TTC549 (cell line): ENCODE measurements at regions not wholly inside any gene's neighbourhood (a gene's known extent, or its start where the extent isn't known, plus 50 kb on each side); places are given as distances from the start of the nearest gene placed in this dataset.
"Not testable (repeated sequence)": the region's sequence is repeated elsewhere in the genome, so short reads cannot be mapped to it uniquely, and the experiment has no call there.

Experiments used
- FAIRE-seq: peaks from 2 replicates; lab custom pipeline; 2012; peaks lifted over from hg19 to GRCh38; lab: Jason Lieb, UNC

- FAIRE-seq, result no peak
Measured at GRCh38 chr17:70739065-70739464, 569.7 kb downstream of the KCNJ2 start.

DNA sequence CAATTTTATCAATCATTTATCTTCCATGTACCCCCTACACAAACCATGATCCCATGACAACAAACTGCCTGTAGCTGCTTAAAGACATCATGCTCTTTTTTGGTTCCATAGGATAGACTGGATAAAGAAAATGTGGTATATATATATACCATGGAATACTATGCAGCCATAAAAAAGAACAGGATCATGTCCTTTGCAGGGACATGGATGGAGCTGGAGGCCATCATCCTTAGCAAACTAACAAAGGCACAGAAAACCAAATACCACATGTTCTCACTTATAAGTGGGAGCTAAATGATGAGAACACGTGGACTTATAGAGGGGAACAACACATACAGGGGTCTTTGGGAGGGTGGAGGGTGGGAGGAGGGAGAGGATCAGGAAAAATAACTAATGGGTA, 577.2 kb downstream of the KCNJ2 start:
- FAIRE-seq, result not testable (repeated sequence)

GRCh38 chr17:70750983-70751382, 581.7 kb downstream of the KCNJ2 start:
- FAIRE-seq, result no peak

DNA sequence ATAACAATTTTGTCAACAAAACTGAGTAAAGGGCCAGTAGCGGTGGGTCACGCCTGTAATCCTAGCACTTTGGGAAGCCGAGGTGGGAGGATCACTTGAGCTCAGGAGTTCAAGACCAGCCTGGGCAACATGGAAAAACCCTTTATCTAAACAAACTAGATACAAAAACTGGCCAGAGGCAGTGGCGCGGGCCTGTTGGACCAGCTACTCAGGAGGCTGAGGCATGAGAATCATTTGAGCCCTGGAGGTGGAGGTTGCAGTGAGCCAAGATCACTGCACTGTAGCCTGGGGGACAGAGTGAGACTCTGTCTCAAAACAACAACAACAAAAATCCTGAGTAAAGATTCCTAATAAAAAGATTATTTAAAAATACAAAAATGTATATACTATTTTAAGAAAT, 583.1 kb downstream of the KCNJ2 start:
- not testable (repeated sequence) for FAIRE-seq

- FAIRE-seq, result no peak
Measured at GRCh38 chr17:70752966-70753467, 583.7 kb downstream of the KCNJ2 start.

DNA sequence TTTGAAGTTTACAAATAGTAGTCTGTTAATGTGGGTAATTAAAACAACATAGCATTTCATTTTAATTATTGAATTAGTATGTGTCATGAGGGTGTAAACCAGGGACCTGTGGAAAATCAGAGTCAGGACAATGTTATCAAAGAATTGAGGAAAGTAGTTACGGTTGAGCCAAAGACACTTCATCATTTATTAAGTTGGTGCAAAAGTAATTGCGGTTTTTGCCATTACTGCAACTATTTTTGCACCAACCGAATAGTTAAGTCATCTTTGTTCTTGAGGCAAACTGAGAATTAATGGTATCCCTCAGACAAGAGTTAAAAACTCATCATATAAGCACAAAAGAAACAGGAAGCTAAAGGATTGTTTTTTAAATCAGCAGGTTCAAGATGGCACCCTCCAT, 593.7 kb downstream of the KCNJ2 start:
- no peak for FAIRE-seq

GRCh38 chr17:70767102-70767701, 597.9 kb downstream of the KCNJ2 start:
- no peak for FAIRE-seq

GRCh38 chr17:70769956-70770355, 600.6 kb downstream of the KCNJ2 start:
- FAIRE-seq, result no peak

- FAIRE-seq, result no peak
Measured at GRCh38 chr17:70771804-70772386, 602.6 kb downstream of the KCNJ2 start.

GRCh38 chr17:70772761-70773160, 603.4 kb downstream of the KCNJ2 start:
- FAIRE-seq, result no peak

GRCh38 chr17:70773258-70773657, 603.9 kb downstream of the KCNJ2 start:
- no peak for FAIRE-seq

DNA sequence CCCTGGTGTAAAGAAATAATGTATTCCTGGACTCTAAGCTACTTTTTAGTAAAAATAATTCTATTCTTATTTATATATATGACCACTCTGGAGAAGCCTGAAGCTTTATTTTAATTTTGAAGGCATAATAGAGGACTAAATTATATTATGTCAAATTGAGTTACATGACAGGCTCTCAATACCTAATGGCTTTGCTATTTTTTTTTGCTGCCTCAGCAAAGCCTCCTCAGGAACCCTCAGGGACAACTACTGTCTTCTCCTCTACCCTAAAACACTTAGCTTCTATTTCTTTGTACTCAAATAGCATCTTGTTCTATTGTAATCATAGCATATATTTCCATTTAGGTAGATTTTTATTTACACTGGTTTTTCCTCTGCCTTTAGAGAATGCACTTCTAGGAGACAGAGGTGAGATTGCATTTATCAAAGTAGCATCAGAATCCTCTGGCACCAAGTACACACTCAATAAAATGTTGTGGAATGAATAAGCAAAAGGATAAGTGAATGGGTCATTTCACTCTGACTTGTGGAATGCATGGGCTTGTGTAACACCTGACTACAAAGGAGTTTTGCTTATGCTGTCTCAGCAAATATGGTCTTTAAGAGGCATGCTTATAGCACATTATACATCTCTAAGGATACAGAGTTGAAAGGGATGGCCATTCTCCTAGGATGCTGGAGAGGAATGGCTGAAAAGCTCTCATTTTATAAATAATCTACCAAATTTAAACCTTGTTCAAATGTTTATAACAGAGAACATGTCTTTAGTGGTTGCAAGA, 605.2 kb downstream of the KCNJ2 start:
- FAIRE-seq, result no peak

GRCh38 chr17:70775679-70776078, 606.3 kb downstream of the KCNJ2 start:
- no peak for FAIRE-seq

DNA sequence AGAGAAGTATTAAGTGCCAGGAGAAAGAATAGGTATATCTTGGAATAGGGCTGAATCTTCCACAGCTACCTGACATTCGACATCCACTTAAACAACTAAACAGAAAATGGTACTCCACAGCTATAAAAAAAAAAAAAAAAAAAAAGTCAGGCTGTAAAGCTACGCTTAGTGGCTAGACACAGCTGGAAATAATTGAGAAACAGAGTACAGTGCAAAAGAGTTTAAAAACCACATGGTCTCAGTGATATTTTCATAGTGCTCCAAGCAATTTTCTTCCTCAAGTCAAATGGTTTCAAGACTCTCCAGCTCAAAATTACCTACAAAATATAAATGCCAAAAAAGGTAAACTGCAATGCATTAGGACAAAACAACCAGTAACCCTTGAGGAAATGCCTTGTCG, 607.1 kb downstream of the KCNJ2 start:
- FAIRE-seq, result no peak

GRCh38 chr17:70780031-70780430, 610.7 kb downstream of the KCNJ2 start:
- no peak for FAIRE-seq

- no peak for FAIRE-seq
Measured at GRCh38 chr17:70786081-70786480, 616.7 kb downstream of the KCNJ2 start.

DNA sequence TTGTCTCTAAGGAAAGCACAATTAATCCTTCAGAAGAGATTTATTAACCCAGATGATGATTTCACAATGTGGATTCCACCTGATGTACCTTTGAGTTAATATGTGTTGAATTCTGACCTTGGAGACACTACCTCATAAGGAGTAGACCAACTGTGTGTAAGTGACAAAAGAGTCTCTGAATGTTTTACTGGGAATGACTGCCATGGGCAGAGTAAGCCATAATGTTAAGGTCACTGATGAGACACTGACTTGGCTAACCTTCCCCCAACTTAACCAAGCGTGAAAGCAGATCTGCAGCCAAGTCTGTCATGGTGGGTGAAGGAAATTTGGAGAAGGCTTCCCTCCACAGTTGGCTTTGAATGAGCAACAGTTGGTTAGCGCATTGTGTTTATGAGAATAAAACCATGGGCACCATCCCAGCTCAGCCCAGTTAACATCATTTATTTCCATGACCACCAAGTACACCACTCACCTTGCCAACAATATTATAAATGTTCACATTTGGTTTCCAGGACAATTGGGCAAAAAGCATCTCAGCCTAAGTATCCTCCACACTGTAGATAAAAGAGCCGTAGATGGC, 618.5 kb downstream of the KCNJ2 start:
- no peak for FAIRE-seq

DNA sequence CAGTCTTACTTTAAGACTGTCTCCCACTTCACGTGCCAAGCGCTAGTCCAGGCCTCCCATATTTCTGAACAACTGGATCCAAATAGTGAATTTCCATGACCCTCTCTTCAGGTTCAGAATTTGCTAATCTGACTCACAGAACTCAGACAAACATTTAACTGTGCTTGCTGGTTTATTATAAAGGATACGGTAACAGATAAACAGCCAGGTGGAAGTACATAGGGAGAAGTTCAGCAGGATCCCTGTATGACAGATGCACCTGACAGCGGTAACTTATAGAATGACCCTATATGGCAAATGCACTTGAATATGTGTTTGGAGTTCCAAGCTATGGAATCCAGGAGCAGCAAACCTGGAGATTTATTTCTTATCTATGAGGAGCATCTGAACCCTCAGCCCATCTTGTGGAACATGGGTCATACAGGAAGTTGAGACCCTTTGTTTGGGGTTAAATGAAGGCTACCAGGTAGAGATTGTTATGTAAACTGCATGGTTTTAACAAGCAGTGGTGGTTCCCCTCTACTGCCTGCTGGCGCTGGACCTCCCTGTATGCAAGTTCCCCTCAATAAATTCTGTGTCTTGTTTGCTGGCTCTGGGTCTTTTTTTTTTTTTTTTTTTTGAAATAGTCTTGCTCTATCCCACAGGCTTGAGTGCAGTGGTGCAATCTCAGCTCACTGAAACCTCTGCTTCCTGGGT, 622.6 kb downstream of the KCNJ2 start:
- FAIRE-seq, result no peak

GRCh38 chr17:70794738-70795137, 625.4 kb downstream of the KCNJ2 start:
- FAIRE-seq, result no peak

DNA sequence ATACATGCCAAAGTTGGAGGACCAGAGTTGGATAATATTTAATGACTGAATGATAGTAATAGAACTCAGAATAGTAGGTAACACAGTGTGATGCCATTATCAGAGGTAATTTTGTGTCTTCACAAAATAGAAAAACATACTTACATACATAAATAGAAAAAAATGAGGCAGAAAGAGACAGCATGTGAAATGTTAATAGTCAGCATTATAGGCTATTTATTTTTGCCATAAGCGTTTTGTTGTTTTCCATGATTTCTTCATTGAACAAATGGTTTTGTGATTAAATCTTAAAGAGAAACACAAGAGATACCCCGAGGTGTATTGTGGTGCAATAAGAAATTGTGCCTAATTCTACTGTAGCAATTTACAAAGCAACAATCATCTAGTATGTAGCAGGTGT, 626.3 kb downstream of the KCNJ2 start:
- no peak for FAIRE-seq

- no peak for FAIRE-seq
Measured at GRCh38 chr17:70796757-70797156, 627.4 kb downstream of the KCNJ2 start.

- no peak for FAIRE-seq
Measured at GRCh38 chr17:70797166-70797565, 627.8 kb downstream of the KCNJ2 start.

DNA sequence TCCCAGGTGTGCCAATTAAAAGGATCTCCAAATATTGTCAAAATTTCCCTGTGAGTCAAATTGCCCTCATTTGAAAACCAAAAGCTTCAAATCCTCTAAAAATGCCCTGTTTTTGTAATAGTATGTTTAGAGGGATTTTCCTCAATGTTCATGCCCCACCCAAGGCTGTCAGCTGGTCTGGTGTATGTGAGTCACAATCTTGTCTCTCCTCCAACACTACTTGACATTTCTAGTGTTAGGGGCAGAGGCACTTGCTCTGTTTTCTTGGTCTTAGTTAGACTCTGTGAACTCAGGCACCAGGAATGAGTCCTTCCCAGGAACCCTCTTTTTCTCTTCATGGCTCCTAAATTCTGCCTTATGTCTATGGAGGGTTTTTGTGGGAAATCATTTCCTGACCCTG, 634.8 kb downstream of the KCNJ2 start:
- no peak for FAIRE-seq
